ENCODE measurements at regions not wholly inside any gene's neighbourhood (a gene's known extent, or its start where the extent isn't known, plus 50 kb on each side); places are given as distances from the start of the nearest gene placed in this dataset.
A peak's percentile ranks its signal among the peaks of the same experiment; 100 is the strongest.

- no peak for TF ChIP-seq GATA2 (IDR thresholded peaks at IDR 0.05; ENCODE audit: low read depth, low read length)
- TF ChIP-seq GATA3 (IDR thresholded peaks at IDR 0.05; ENCODE audit: low read depth, low read length) = no peak
These were observed 331.6 kb downstream of the INSC start for GRCh38 chr11:15446315-15446714.

- TF ChIP-seq GATA3 (IDR thresholded peaks at IDR 0.05; ENCODE audit: low read depth, low read length) (no peak), GATA2 (IDR thresholded peaks at IDR 0.05; ENCODE audit: low read depth, low read length) (no peak)
These were observed 332.2 kb downstream of the INSC start for GRCh38 chr11:15446929-15447328.

- TF ChIP-seq GATA2 (IDR thresholded peaks at IDR 0.05; ENCODE audit: low read depth, low read length) = no peak
- no peak for TF ChIP-seq GATA3 (IDR thresholded peaks at IDR 0.05; ENCODE audit: low read depth, low read length)
These were observed 337.0 kb downstream of the INSC start for GRCh38 chr11:15451713-15452112.

GRCh38 chr11:15453211-15453765 lies 338.6 kb downstream of the INSC start:
- no peak for TF ChIP-seq GATA2 (IDR thresholded peaks at IDR 0.05; ENCODE audit: low read depth, low read length)
- no peak for TF ChIP-seq GATA3 (IDR thresholded peaks at IDR 0.05; ENCODE audit: low read depth, low read length)

GRCh38 chr11:15468466-15468865 lies 353.7 kb downstream of the INSC start:
- TF ChIP-seq GATA3 (IDR thresholded peaks at IDR 0.05; ENCODE audit: low read depth, low read length) = no peak
- no peak for TF ChIP-seq GATA2 (IDR thresholded peaks at IDR 0.05; ENCODE audit: low read depth, low read length)

- no peak for TF ChIP-seq GATA2 (IDR thresholded peaks at IDR 0.05; ENCODE audit: low read depth, low read length)
- no peak for TF ChIP-seq GATA3 (IDR thresholded peaks at IDR 0.05; ENCODE audit: low read depth, low read length)
These were observed 356.5 kb downstream of the INSC start for GRCh38 chr11:15471048-15471894.

- TF ChIP-seq GATA2 (IDR thresholded peaks at IDR 0.05; ENCODE audit: low read depth, low read length) (peak; percentile 77), GATA3 (IDR thresholded peaks at IDR 0.05; ENCODE audit: low read depth, low read length) (no peak)
These were observed 357.4 kb downstream of the INSC start for GRCh38 chr11:15471895-15472799.

GRCh38 chr11:15473954-15474837 lies 359.5 kb downstream of the INSC start:
- TF ChIP-seq GATA2 (IDR thresholded peaks at IDR 0.05; ENCODE audit: low read depth, low read length) (no peak), GATA3 (IDR thresholded peaks at IDR 0.05; ENCODE audit: low read depth, low read length) (no peak)

- TF ChIP-seq GATA2 (IDR thresholded peaks at IDR 0.05; ENCODE audit: low read depth, low read length) (no peak), GATA3 (IDR thresholded peaks at IDR 0.05; ENCODE audit: low read depth, low read length) (no peak)
These were observed 361.7 kb downstream of the INSC start for GRCh38 chr11:15476371-15476917.

- no peak for TF ChIP-seq GATA3 (IDR thresholded peaks at IDR 0.05; ENCODE audit: low read depth, low read length)
- no peak for TF ChIP-seq GATA2 (IDR thresholded peaks at IDR 0.05; ENCODE audit: low read depth, low read length)
These were observed 367.1 kb downstream of the INSC start for GRCh38 chr11:15481871-15482270.

- TF ChIP-seq GATA3 (IDR thresholded peaks at IDR 0.05; ENCODE audit: low read depth, low read length) (no peak), GATA2 (IDR thresholded peaks at IDR 0.05; ENCODE audit: low read depth, low read length) (no peak)
These were observed 368.5 kb downstream of the INSC start for GRCh38 chr11:15483205-15483604.

- TF ChIP-seq GATA3 (IDR thresholded peaks at IDR 0.05; ENCODE audit: low read depth, low read length) = no peak
- TF ChIP-seq GATA2 (IDR thresholded peaks at IDR 0.05; ENCODE audit: low read depth, low read length) = no peak
These were observed 369.7 kb downstream of the INSC start for GRCh38 chr11:15484398-15484797.

GRCh38 chr11:15485432-15485831 lies 370.7 kb downstream of the INSC start:
- TF ChIP-seq GATA3 (IDR thresholded peaks at IDR 0.05; ENCODE audit: low read depth, low read length) (no peak), GATA2 (IDR thresholded peaks at IDR 0.05; ENCODE audit: low read depth, low read length) (no peak)

Data from SH-SY5Y (cell line).